Endodermal cell (in vitro differentiated cells): ENCODE measurements at regions not wholly inside any gene's neighbourhood (a gene's known extent, or its start where the extent isn't known, plus 50 kb on each side); places are given as distances from the start of the nearest gene placed in this dataset.

Experiments used
- DNase-seq: peaks from one replicate; pipeline ENCODE4 v3.0.0-alpha.2; 2017
- H3K27ac ChIP-seq: 2 replicates; pipeline ENCODE4 v1.5.1; 2013; ENCODE audit warnings: mild to moderate bottlenecking, low read depth, low read length, moderate library complexity
- H3K27me3 ChIP-seq: 2 replicates; pipeline ENCODE4 v1.6.1; 2013; ENCODE audit warnings: mild to moderate bottlenecking, low read length, moderate library complexity; ENCODE audit not compliant: insufficient read depth, control insufficient read depth, poor library complexity, severe bottlenecking
- H3K36me3 ChIP-seq: 2 replicates; pipeline ENCODE4 v1.7.0; 2013; ENCODE audit warnings: mild to moderate bottlenecking, low read length, moderate library complexity; ENCODE audit not compliant: control insufficient read depth, insufficient read depth
- H3K4me1 ChIP-seq: one replicate; pipeline ENCODE4 v1.7.0; 2013; ENCODE audit warnings: low read length; ENCODE audit not compliant: control insufficient read depth, insufficient read depth
- H3K4me3 ChIP-seq: 2 replicates; pipeline ENCODE4 v1.5.1; 2013; ENCODE audit warnings: mild to moderate bottlenecking, low read length, moderate library complexity
- H3K9ac ChIP-seq: 2 replicates; pipeline ENCODE4 v1.6.1; 2013; ENCODE audit warnings: mild to moderate bottlenecking, low read length, moderate library complexity; ENCODE audit not compliant: poor library complexity, severe bottlenecking; ENCODE audit errors: extremely low read depth
- H3K9me3 ChIP-seq: 2 replicates; pipeline ENCODE4 v1.6.1; 2013; ENCODE audit warnings: mild to moderate bottlenecking, low read length, moderate library complexity; ENCODE audit not compliant: control insufficient read depth
- H3K27ac Mint-ChIP-seq: 2 replicates; pipeline ENCODE4 v1.8.0; 2020; ENCODE audit warnings: mixed read lengths
- H3K27me3 Mint-ChIP-seq: 2 replicates; pipeline ENCODE4 v1.8.0; 2021; ENCODE audit warnings: mild to moderate bottlenecking, mixed read lengths; ENCODE audit not compliant: insufficient read depth
- H3K36me3 Mint-ChIP-seq: 2 replicates; pipeline ENCODE4 v1.8.0; 2020; ENCODE audit warnings: low read depth, mixed read lengths
- H3K4me1 Mint-ChIP-seq: 2 replicates; pipeline ENCODE4 v1.8.0; 2020; ENCODE audit warnings: mixed read lengths
- H3K4me3 Mint-ChIP-seq: 2 replicates; pipeline ENCODE4 v1.8.0; 2020; ENCODE audit warnings: mild to moderate bottlenecking, moderate library complexity, mixed read lengths
- H3K9me3 Mint-ChIP-seq: 2 replicates; pipeline ENCODE4 v1.8.0; 2020; ENCODE audit warnings: mild to moderate bottlenecking, mixed read lengths
- CTCF ChIP-seq: fragments of 200-600 bp; sonication (generic); conservative IDR thresholded peaks from 2 replicates; pipeline ENCODE4 v1.5.0; 2021; ENCODE audit warnings: antibody characterized with exemption, mild to moderate bottlenecking
- WGBS, 2 experiments: methylation state at CpG; one replicate each; pipeline versions ENCODE4 v1.1.5 to v1.1.7; 2013; ENCODE audit warnings: missing lambda C conversion rate in 2 of 2, mixed read lengths in 1 of 2; ENCODE audit not compliant: insufficient coverage in 1 of 2, insufficient read length in 1 of 2; 5-methylcytosine and 5-hydroxymethylcytosine counted together

- no peaks in the 10 kb centered on the region for H3K9me3 ChIP-seq
- 94% methylated on average over 3 to 4 of the region's 4 CpGs for WGBS, 2 experiments
These were observed 437.6 kb upstream of the KLF12 start for GRCh38 chr13:74571811-74572210.

DNA sequence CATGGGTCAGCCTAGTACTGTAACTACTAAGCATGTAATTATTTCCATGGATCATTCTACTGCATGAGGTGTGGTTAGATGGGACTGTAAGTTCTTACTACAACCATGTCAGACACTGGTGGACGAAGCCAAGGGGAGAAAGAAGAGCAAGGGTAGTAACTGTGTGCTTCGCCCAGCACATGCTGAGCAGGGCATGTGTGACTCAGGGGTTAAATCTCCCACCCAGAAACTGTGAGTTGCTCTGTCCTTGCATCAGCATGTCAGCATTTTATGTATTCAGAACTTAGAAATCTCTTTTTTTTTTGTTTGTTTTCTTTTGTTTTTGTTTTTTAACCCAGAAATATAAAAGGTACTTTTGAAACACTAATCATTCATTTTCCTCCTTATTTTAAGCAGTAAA, 436.6 kb upstream of the KLF12 start:
- H3K9me3 Mint-ChIP-seq, result no peaks in the 10 kb centered on the region
- no peak overlapping the region for H3K27ac Mint-ChIP-seq
- peaks cover 7% of the 10 kb centered on the region for H3K4me1 ChIP-seq
- H3K27ac ChIP-seq, result no peak overlapping the region
- no peaks in the 10 kb centered on the region for H3K27me3 Mint-ChIP-seq
- no peak for TF ChIP-seq CTCF
- peaks cover 29% of the 10 kb centered on the region for H3K4me1 Mint-ChIP-seq
- no peak overlapping the region for H3K9ac ChIP-seq
- no peaks in the 10 kb centered on the region for H3K27me3 ChIP-seq
- DNase-seq, result no peak
- no peak overlapping the region for H3K4me3 Mint-ChIP-seq
- no peaks in the 10 kb centered on the region for H3K36me3 ChIP-seq
- no peaks in the 10 kb centered on the region for H3K36me3 Mint-ChIP-seq
- WGBS, 2 experiments, result 80 to 100% methylated on average over 1 to 2 of the region's 2 CpGs
- no peaks in the 10 kb centered on the region for H3K9me3 ChIP-seq
- H3K4me3 ChIP-seq, result no peak overlapping the region

More at GRCh38 chr13:74571811-74572210, 437.6 kb upstream of the KLF12 start:
- DNase-seq, result no peak
- peak overlapping the region; percentile 73 for H3K27ac Mint-ChIP-seq
- Histone ChIP-seq H3K4me3 (no peak overlapping the region), H3K27ac (no peak overlapping the region), H3K9ac (no peak overlapping the region), H3K36me3 (no peaks in the 10 kb centered on the region), H3K4me1 (peaks cover 11% of the 10 kb centered on the region), H3K27me3 (no peaks in the 10 kb centered on the region)
- no peaks in the 10 kb centered on the region for H3K9me3 Mint-ChIP-seq
- TF ChIP-seq CTCF, result no peak
- H3K27me3 Mint-ChIP-seq, result no peaks in the 10 kb centered on the region
- no peaks in the 10 kb centered on the region for H3K36me3 Mint-ChIP-seq
- peaks cover 38% of the 10 kb centered on the region for H3K4me1 Mint-ChIP-seq
- peak overlapping the region; percentile 3 for H3K4me3 Mint-ChIP-seq

- no peak for TF ChIP-seq CTCF
- no peak overlapping the region for H3K9ac ChIP-seq
- peaks cover 7% of the 10 kb centered on the region for H3K4me1 ChIP-seq
- H3K9me3 ChIP-seq, result no peaks in the 10 kb centered on the region
- H3K36me3 Mint-ChIP-seq, result no peaks in the 10 kb centered on the region
- H3K4me1 Mint-ChIP-seq, result peaks cover 27% of the 10 kb centered on the region
- H3K4me3 Mint-ChIP-seq, result no peak overlapping the region
- no peak for DNase-seq
- 80 to 88% methylated on average over 1 of the region's 1 CpG for WGBS, 2 experiments
- no peaks in the 10 kb centered on the region for H3K27me3 ChIP-seq
- no peak overlapping the region for H3K27ac Mint-ChIP-seq
- no peaks in the 10 kb centered on the region for H3K27me3 Mint-ChIP-seq
- no peaks in the 10 kb centered on the region for H3K9me3 Mint-ChIP-seq
- no peak overlapping the region for H3K4me3 ChIP-seq
- H3K27ac ChIP-seq, result no peak overlapping the region
- H3K36me3 ChIP-seq, result no peaks in the 10 kb centered on the region
These were observed 435.8 kb upstream of the KLF12 start for GRCh38 chr13:74570046-74570445.
